Lower lobe of right lung (tissue), 2 donors: ENCODE measurements at regions not wholly inside any gene's neighbourhood (a gene's known extent, or its start where the extent isn't known, plus 50 kb on each side); places are given as distances from the start of the nearest gene placed in this dataset.
A peak's percentile ranks its signal among the peaks of the same experiment; 100 is the strongest.

Source experiments
- ATAC-seq, 2 donors: fragments of 200-7000 bp; cut with Tn5 transposase; one replicate each; pipeline ENCODE4 v1.9.1; 2020 to 2022; ENCODE audit warnings: mild to moderate bottlenecking in 2 of 2, moderate library complexity in 2 of 2
- DNase-seq: peaks from one replicate; pipeline ENCODE4 v3.0.0-alpha.2; 2020
- H3K27ac ChIP-seq: fragments of 200-600 bp; one replicate; pipeline ENCODE4 v1.8.0; 2022
- H3K27me3 ChIP-seq: fragments of 200-600 bp; one replicate; pipeline ENCODE4 v1.8.0; 2022; ENCODE audit warnings: low read depth
- H3K36me3 ChIP-seq: fragments of 200-600 bp; one replicate; pipeline ENCODE4 v1.8.0; 2022; ENCODE audit warnings: mild to moderate bottlenecking
- H3K4me1 ChIP-seq: fragments of 200-600 bp; one replicate; pipeline ENCODE4 v1.8.0; 2022
- H3K4me3 ChIP-seq: fragments of 200-600 bp; one replicate; pipeline ENCODE4 v1.8.0; 2022; ENCODE audit warnings: mild to moderate bottlenecking
- H3K9me3 ChIP-seq: fragments of 200-600 bp; one replicate; pipeline ENCODE4 v1.8.0; 2022
- intact Hi-C: fragments of 100-400 bp; cut with DNase I; formaldehyde crosslinking; loops from one replicate; pipeline ENCODE4 v1.11.0; 2022
- TF ChIP-seq, protein P1 (sequence below): fragments of 200-600 bp; IDR thresholded peaks from one replicate; pipeline ENCODE4 v1.8.0; 2022; ENCODE audit warnings: antibody characterized with exemption, mild to moderate bottlenecking
- donor health status: DM: no; HTN: yes; CAD: no; lungs with severe emphysema.

GRCh38 chr17:77361986-77362620 lies 221.3 kb downstream of the SEC14L1 start:
- ATAC-seq (no peak), DNase-seq (no peak)
- no peak overlapping the region for H3K27ac ChIP-seq
- intact Hi-C loops, result no loop called here
- H3K9me3 ChIP-seq, result no peaks in the 10 kb centered on the region
- H3K4me3 ChIP-seq, result no peak overlapping the region
- TF ChIP-seq, protein P1, sequence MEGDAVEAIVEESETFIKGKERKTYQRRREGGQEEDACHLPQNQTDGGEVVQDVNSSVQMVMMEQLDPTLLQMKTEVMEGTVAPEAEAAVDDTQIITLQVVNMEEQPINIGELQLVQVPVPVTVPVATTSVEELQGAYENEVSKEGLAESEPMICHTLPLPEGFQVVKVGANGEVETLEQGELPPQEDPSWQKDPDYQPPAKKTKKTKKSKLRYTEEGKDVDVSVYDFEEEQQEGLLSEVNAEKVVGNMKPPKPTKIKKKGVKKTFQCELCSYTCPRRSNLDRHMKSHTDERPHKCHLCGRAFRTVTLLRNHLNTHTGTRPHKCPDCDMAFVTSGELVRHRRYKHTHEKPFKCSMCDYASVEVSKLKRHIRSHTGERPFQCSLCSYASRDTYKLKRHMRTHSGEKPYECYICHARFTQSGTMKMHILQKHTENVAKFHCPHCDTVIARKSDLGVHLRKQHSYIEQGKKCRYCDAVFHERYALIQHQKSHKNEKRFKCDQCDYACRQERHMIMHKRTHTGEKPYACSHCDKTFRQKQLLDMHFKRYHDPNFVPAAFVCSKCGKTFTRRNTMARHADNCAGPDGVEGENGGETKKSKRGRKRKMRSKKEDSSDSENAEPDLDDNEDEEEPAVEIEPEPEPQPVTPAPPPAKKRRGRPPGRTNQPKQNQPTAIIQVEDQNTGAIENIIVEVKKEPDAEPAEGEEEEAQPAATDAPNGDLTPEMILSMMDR, result no peak
- H3K36me3 ChIP-seq, result no peaks in the 10 kb centered on the region
- H3K27me3 ChIP-seq, result no peaks in the 10 kb centered on the region
- peaks cover 34% of the 10 kb centered on the region for H3K4me1 ChIP-seq

- Histone ChIP-seq H3K4me1 (peaks cover 37% of the 10 kb centered on the region), H3K4me3 (no peak overlapping the region), H3K27ac (no peak overlapping the region), H3K36me3 (no peaks in the 10 kb centered on the region), H3K27me3 (no peaks in the 10 kb centered on the region), H3K9me3 (no peaks in the 10 kb centered on the region)
- TF ChIP-seq, protein P1, result no peak
- ATAC-seq (peak in 1 of 2 donors; percentile 6), DNase-seq (no peak)
- intact Hi-C loops, result no loop called here
Observed at GRCh38 chr17:77363821-77364361, 223.1 kb downstream of the SEC14L1 start.

GRCh38 chr17:77364381-77364911 lies 223.7 kb downstream of the SEC14L1 start:
- H3K27me3 ChIP-seq, result no peaks in the 10 kb centered on the region
- intact Hi-C loops, result no loop called here
- H3K4me1 ChIP-seq, result peaks cover 32% of the 10 kb centered on the region
- DNase-seq, result no peak
- H3K27ac ChIP-seq, result no peak overlapping the region
- no peaks in the 10 kb centered on the region for H3K9me3 ChIP-seq
- ATAC-seq, result no peak
- H3K4me3 ChIP-seq, result no peak overlapping the region
- TF ChIP-seq, protein P1, result no peak
- H3K36me3 ChIP-seq, result no peaks in the 10 kb centered on the region

DNA sequence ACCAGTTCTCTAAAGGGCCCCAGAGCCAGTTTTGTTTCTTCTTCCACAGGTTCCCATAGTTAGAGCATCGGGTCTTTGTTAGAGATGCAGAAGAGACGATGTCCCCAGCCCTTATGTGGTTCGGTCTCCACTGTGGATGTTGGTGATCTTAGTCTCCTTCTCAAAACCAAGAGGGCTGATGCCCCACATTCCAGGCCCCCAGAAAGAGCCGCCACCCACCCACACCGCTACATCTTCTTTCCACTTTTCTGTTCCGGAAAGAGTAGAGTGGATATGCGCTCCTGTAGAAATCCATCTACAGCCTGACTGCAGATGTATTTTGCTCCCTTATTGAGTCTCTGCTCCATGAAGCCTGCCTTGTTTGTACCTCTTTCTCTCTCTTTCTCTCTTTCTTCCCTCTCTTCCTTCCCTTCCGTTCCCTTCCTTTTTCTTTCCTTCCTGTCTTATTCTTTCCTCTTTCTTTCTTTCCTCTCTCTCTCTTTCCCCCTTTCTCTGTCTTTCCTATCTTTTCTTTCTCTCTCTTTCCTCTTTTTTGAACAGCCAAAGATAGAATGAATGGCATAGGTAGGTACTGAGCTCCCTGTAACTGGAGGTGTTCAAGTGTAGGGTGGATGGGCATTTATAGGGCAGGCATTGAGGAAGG lies 224.3 kb downstream of the SEC14L1 start:
- Histone ChIP-seq H3K36me3 (no peaks in the 10 kb centered on the region), H3K27ac (peak overlapping the region; percentile 46), H3K4me1 (peaks cover 35% of the 10 kb centered on the region), H3K9me3 (no peaks in the 10 kb centered on the region), H3K27me3 (no peaks in the 10 kb centered on the region), H3K4me3 (no peak overlapping the region)
- ATAC-seq (no peak), DNase-seq (no peak)
- intact Hi-C loops, result no loop called here
- TF ChIP-seq, protein P1, result no peak

DNA sequence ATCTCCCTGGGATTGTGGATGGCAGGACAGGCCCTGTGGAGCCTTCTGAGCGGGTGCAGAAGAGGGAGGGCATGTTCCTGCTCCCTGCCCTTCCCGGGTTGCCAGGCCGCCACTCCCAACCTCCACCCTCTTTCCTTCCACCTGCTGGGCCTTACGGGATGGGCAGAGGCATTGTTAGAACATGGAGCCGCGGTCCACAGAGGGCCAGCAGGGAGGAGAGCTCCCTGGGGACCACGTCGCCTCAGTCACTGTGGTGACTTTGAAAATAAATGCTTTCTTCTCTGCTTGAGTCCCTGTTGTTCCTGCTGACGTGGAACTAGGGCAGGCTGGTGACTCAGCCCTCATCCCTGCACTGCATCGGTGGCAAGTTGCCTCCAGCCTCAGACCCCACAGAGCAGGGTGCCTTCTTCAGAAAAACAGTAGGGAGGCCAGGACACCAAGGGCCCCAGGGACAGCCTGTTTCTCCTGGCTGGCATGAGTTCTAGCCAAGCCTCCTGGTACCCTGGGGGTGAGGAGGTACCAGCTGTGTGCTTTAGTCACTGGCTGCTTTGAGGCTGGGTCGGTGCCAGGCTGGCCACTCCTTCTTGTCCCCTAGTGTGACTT lies 224.9 kb downstream of the SEC14L1 start:
- peaks cover 41% of the 10 kb centered on the region for H3K4me1 ChIP-seq
- intact Hi-C loops, result no loop called here
- TF ChIP-seq, protein P1, result no peak
- no peaks in the 10 kb centered on the region for H3K9me3 ChIP-seq
- DNase-seq (no peak), ATAC-seq (peak; percentile 67 to 68)
- no peak overlapping the region for H3K4me3 ChIP-seq
- no peaks in the 10 kb centered on the region for H3K36me3 ChIP-seq
- no peaks in the 10 kb centered on the region for H3K27me3 ChIP-seq
- H3K27ac ChIP-seq, result peak overlapping the region; percentile 46
